K562 (cell line): ENCODE measurements at regions not wholly inside any gene's neighbourhood (a gene's known extent, or its start where the extent isn't known, plus 50 kb on each side); places are given as distances from the start of the nearest gene placed in this dataset.

Experiments
- ATAC-seq: fragments of 200-7000 bp; cut with Tn5 transposase; 3 replicates; pipeline ENCODE4 v1.9.1; 2020; ENCODE audit warnings: moderate library complexity
- BruUV-seq: library from RNA; stranded (reverse); fragments of 400-500 nt; replicated peaks from 2 replicates; lab custom pipeline; 2021; lab: Mats Ljungman, UMichigan
- CTCF ChIA-PET: fragments of 300-600 bp; formaldehyde crosslinking; extraction: SDS; loops from one replicate; lab custom pipeline; 2021; ENCODE audit warnings: low intra/inter-chr PET ratio; lab: Yijun Ruan, JAX
- POLR2A ChIA-PET: fragments of 300-600, 350-650 bp; sonication (Branson Sonifier 250); formaldehyde crosslinking; extraction: SDS; loops from one replicate; lab custom pipeline; 2021; ENCODE audit warnings: antibody characterized with exemption, inconsistent platforms; lab: Yijun Ruan, JAX
- DNase-seq, 4 experiments: peaks; one replicate each; pipeline versions ENCODE4 v3.0.0 to v3.0.0-alpha.2; 2011 to 2018; ENCODE audit warnings: low spot score in 3 of 4, mixed read lengths in 3 of 4; ENCODE audit errors: extremely low read depth in 1 of 4
- FAIRE-seq: peaks from 2 replicates; lab custom pipeline; 2011; peaks lifted over from hg19 to GRCh38; lab: Jason Lieb, UNC
- H2AFZ ChIP-seq: 2 replicates; pipeline ENCODE4 v1.6.0; 2011; ENCODE audit warnings: low read depth, low read length, control low read depth, inconsistent platforms
- H3K27ac ChIP-seq: fragments of 200-600 bp; 3 replicates; pipeline ENCODE4 v1.8.0; 2011; ENCODE audit warnings: low read depth, mild to moderate bottlenecking, control low read depth, inconsistent platforms, low read length, moderate library complexity, mixed read lengths; ENCODE audit errors: extremely low read depth
- H3K27me3 ChIP-seq, 2 experiments: fragments of 300-600 bp in 1 of 2; 2 replicates in 1 of 2; 3 replicates in 1 of 2; pipeline versions ENCODE4 v1.6.0 to v1.8.0; 2011; ENCODE audit warnings: inconsistent platforms in 2 of 2, low read length in 2 of 2, mild to moderate bottlenecking in 1 of 2, mixed read lengths in 1 of 2, moderate library complexity in 1 of 2; ENCODE audit not compliant: control insufficient read depth in 2 of 2, insufficient read depth in 2 of 2
- H3K36me3 ChIP-seq: fragments of 300-600 bp; 3 replicates; pipeline ENCODE4 v1.8.0; 2011; ENCODE audit warnings: mild to moderate bottlenecking, low read length, inconsistent platforms; ENCODE audit not compliant: control insufficient read depth, insufficient read depth
- H3K4me1 ChIP-seq, 2 experiments: fragments of 200-600 bp in 1 of 2; replicated peaks in 1 of 2; 2 replicates in 1 of 2; 3 replicates in 1 of 2; pipeline versions ENCODE4 v1.5.1 to v1.8.0; 2011; ENCODE audit warnings: inconsistent platforms in 2 of 2, low read length in 2 of 2, mild to moderate bottlenecking in 1 of 2, mixed read lengths in 1 of 2, moderate library complexity in 1 of 2; ENCODE audit not compliant: control insufficient read depth in 2 of 2, insufficient read depth in 2 of 2
- H3K4me2 ChIP-seq: 2 replicates; pipeline ENCODE4 v1.6.1; 2011; ENCODE audit warnings: low read length, control low read depth, inconsistent platforms, mixed read lengths; ENCODE audit not compliant: insufficient read depth
- H3K4me3 ChIP-seq: fragments of 200-600 bp; sonication (generic), shearing (Covaris generic); 2 replicates; pipeline ENCODE4 v1.5.1; 2016; ENCODE audit warnings: control low read depth, inconsistent platforms
- H3K79me2 ChIP-seq: fragments of 200-600 bp; 3 replicates; pipeline ENCODE4 v1.8.0; 2011; ENCODE audit warnings: low read length, inconsistent platforms; ENCODE audit not compliant: control insufficient read depth, insufficient read depth
- H3K9ac ChIP-seq, 2 experiments: 2 replicates each; pipeline versions ENCODE4 v1.6.0 to v1.6.1; 2011; ENCODE audit warnings: low read depth in 2 of 2, low read length in 2 of 2, control low read depth in 1 of 2, inconsistent platforms in 1 of 2, mild to moderate bottlenecking in 1 of 2, mixed read lengths in 1 of 2; ENCODE audit not compliant: insufficient read depth in 1 of 2
- H3K9me1 ChIP-seq: one replicate; pipeline ENCODE4 v1.6.0; 2011; ENCODE audit warnings: inconsistent platforms, mild to moderate bottlenecking, low read length, moderate library complexity; ENCODE audit not compliant: control insufficient read depth, insufficient read depth
- H3K9me3 ChIP-seq: replicated peaks from 2 replicates; pipeline ENCODE4 v1.5.1; 2011; ENCODE audit warnings: low read depth, low read length, inconsistent platforms; ENCODE audit not compliant: control insufficient read depth, insufficient read depth
- H4K20me1 ChIP-seq: replicated peaks from 2 replicates; pipeline ENCODE4 v1.6.1; 2011; ENCODE audit warnings: low read length, inconsistent platforms, mixed read lengths; ENCODE audit not compliant: control insufficient read depth, insufficient read depth
- BCOR ChIP-seq: fragments of 450-650 bp; IDR thresholded peaks from 2 replicates; pipeline ENCODE4 v1.6.1; 2016
- BHLHE40 ChIP-seq: IDR thresholded peaks from 2 replicates; pipeline ENCODE4 v1.6.1; 2011; ENCODE audit warnings: low read length, improper control_type of control experiment
- CC2D1A ChIP-seq: fragments of 450-650 bp; IDR thresholded peaks from 2 replicates; pipeline ENCODE4 v1.6.1; 2017; ENCODE audit warnings: mild to moderate bottlenecking
- CHCHD3 ChIP-seq: fragments of 250-450 bp; sonication (Bioruptor Pico); IDR thresholded peaks from 2 replicates; pipeline ENCODE4 v2.1.2; 2022; ENCODE audit warnings: mild to moderate bottlenecking
- ELK3 ChIP-seq: fragments of 450-650 bp; formaldehyde crosslinking; IDR thresholded peaks from 2 replicates; pipeline ENCODE4 v1.4.0; 2020; ENCODE audit warnings: mild to moderate bottlenecking
- ETV1 ChIP-seq: fragments of 450-650 bp; conservative IDR thresholded peaks from 2 replicates; pipeline ENCODE4 v1.6.1; 2016; ENCODE audit warnings: missing genetic modification characterization, control low read depth, low read depth, missing compliant biosample characterization
- FOXJ2 ChIP-seq: fragments of 200-800 bp; sonication (Bioruptor generic); IDR thresholded peaks from 2 replicates; pipeline ENCODE4 v1.6.1; 2016; ENCODE audit warnings: missing genetic modification characterization, missing compliant biosample characterization
- HNRNPLL ChIP-seq: fragments of 200-400 bp; formaldehyde crosslinking; IDR thresholded peaks from 2 replicates; pipeline ENCODE4 v1.6.1; 2017; ENCODE audit warnings: low read length, low read depth, mild to moderate bottlenecking; ENCODE audit not compliant: poor library complexity, severe bottlenecking
- NCOA4 ChIP-seq: fragments of 450-650 bp; IDR thresholded peaks from 2 replicates; pipeline ENCODE4 v1.6.1; 2018; ENCODE audit warnings: mild to moderate bottlenecking; ENCODE audit not compliant: partially characterized antibody
- NR2C2 ChIP-seq, 2 experiments: fragments of 200-800 bp in 1 of 2; sonication (Bioruptor generic) in 1 of 2; sonication (generic) in 1 of 2; formaldehyde crosslinking in 1 of 2; IDR thresholded peaks; 2 replicates each; pipeline versions ENCODE4 v1.6.1 to v1.8.0; 2016 to 2022; ENCODE audit warnings: mild to moderate bottlenecking in 1 of 2, missing compliant biosample characterization in 1 of 2, missing genetic modification characterization in 1 of 2, missing genetic modification reagents in 1 of 2
- SIN3A ChIP-seq, 2 experiments: fragments of 150-350 bp in 1 of 2; IDR thresholded peaks; 2 replicates each; pipeline ENCODE4 v1.6.1; 2011 to 2016; ENCODE audit warnings: borderline replicate concordance in 2 of 2, low read depth in 2 of 2, low read length in 2 of 2, mild to moderate bottlenecking in 2 of 2, moderate library complexity in 2 of 2; ENCODE audit not compliant: control insufficient read depth in 1 of 2
- TFAM ChIP-seq: fragments of 250-450 bp; sonication (Bioruptor Pico); conservative IDR thresholded peaks from 2 replicates; pipeline ENCODE4 v1.5.0; 2021; ENCODE audit warnings: mild to moderate bottlenecking, moderate library complexity
- THAP7 ChIP-seq: fragments of 250-450 bp; sonication (Bioruptor Pico); IDR thresholded peaks from 2 replicates; pipeline ENCODE4 v1.5.0; 2021
- U2AF2 ChIP-seq: fragments of 200-400 bp; formaldehyde crosslinking; optimal IDR thresholded peaks from 2 replicates; pipeline ENCODE3; 2017; ENCODE audit warnings: low read depth, mild to moderate bottlenecking, low read length
- ZFX ChIP-seq: sonication (generic); formaldehyde crosslinking; IDR thresholded peaks from 2 replicates; pipeline ENCODE4 v1.8.0; 2022; ENCODE audit warnings: mild to moderate bottlenecking, missing genetic modification reagents, moderate library complexity
- ZNF311 ChIP-seq: fragments of 250-450 bp; sonication (Bioruptor Pico); IDR thresholded peaks from 2 replicates; pipeline ENCODE4 v1.4.0; 2020; ENCODE audit warnings: mild to moderate bottlenecking, moderate library complexity
- ZNF699 ChIP-seq: fragments of 250-450 bp; sonication (Bioruptor Pico); IDR thresholded peaks from 2 replicates; pipeline ENCODE4 v1.8.0; 2021; ENCODE audit warnings: mild to moderate bottlenecking, moderate library complexity; ENCODE audit not compliant: insufficient replicate concordance
- WGBS: fragments of 100-300 bp; shearing (Covaris generic); methylation state at CpG from one replicate; pipeline ENCODE4 v1.1.6; 2016; ENCODE audit warnings: low coverage, mixed read lengths; ENCODE audit not compliant: insufficient coverage; ENCODE audit errors: missing lambda C conversion rate; 5-methylcytosine and 5-hydroxymethylcytosine counted together
- in situ Hi-C: fragments of 300-500 bp; cut with MboI; formaldehyde crosslinking; loops from 4 replicates; pipeline ENCODE4 v1.15.0; 2018; ENCODE audit warnings: inconsistent platforms, mixed read lengths
- intact Hi-C: fragments of 100-400 bp; cut with micrococcal nuclease; formaldehyde crosslinking; loops from 2 replicates; pipeline ENCODE4 v1.14.2; 2022

GRCh38 chr14:98412431-98412830, 859.6 kb downstream of the BCL11B start:
- no TSS peak for BruUV-seq
- WGBS, result no CpG with 5 or more reads among the region's 2 CpGs
- TF ChIP-seq ZFX (CRISPR knock-in tag), result no peak
- TF ChIP-seq NCOA4, result no peak
- no peak for TF ChIP-seq TFAM (CRISPR knock-in tag)
- no peak for TF ChIP-seq NR2C2 (CRISPR knock-in tag; IDR thresholded peaks at IDR 0.05)
- no peak for TF ChIP-seq NR2C2 (tag; IDR thresholded peaks at IDR 0.05)
- no peak for TF ChIP-seq ZNF699
- TF ChIP-seq BCOR, result no peak
- intact Hi-C loops, result no loop called here
- Histone ChIP-seq H4K20me1 (no peaks in the 10 kb centered on the region), H3K4me2 (no peak overlapping the region), H3K79me2 (no peaks in the 10 kb centered on the region), H2AFZ (no peak overlapping the region), H3K4me1 (no peaks in the 10 kb centered on the region), H3K36me3 (no peaks in the 10 kb centered on the region), H3K9me3 (no peaks in the 10 kb centered on the region; the same call in 1 of the 2 replicates), H3K27ac (no peak overlapping the region), H3K9ac (no peak overlapping the region), H3K9me1 (no peaks in the 10 kb centered on the region), H3K4me3 (no peak overlapping the region), H3K27me3 (no peaks in the 10 kb centered on the region)
- FAIRE-seq (no peak), ATAC-seq (no peak), DNase-seq (no peak)
- POLR2A ChIA-PET, result no interaction called here
- CTCF ChIA-PET, result no interaction called here
- in situ Hi-C loops, result no loop called here

- in situ Hi-C loops (no loop called here), intact Hi-C loops (no loop called here)
- no peaks in the 10 kb centered on the region for H4K20me1 ChIP-seq
- 0% methylated on average over 6 of the region's 6 CpGs for WGBS
- ATAC-seq (no peak), FAIRE-seq (no peak), DNase-seq (no peak)
- no peaks in the 10 kb centered on the region; the same call in 1 of the 2 replicates for H3K9me3 ChIP-seq
- no peak overlapping the region for H3K4me2 ChIP-seq
- no TSS peak for BruUV-seq
- no peak overlapping the region for H3K9ac ChIP-seq
- no peak overlapping the region for H3K4me3 ChIP-seq
- H3K79me2 ChIP-seq, result no peaks in the 10 kb centered on the region
- no peaks in the 10 kb centered on the region for H3K9me1 ChIP-seq
- H3K4me1 ChIP-seq, result no peaks in the 10 kb centered on the region
- CTCF ChIA-PET, result no interaction called here
- no peak overlapping the region for H2AFZ ChIP-seq
- H3K36me3 ChIP-seq, result no peaks in the 10 kb centered on the region
- POLR2A ChIA-PET, result no interaction called here
- H3K27me3 ChIP-seq, result no peaks in the 10 kb centered on the region
- no peak overlapping the region for H3K27ac ChIP-seq
- no peak for TF ChIP-seq BHLHE40
- TF ChIP-seq U2AF2, result no peak
- TF ChIP-seq CHCHD3 (CRISPR knock-in tag), result no peak
- TF ChIP-seq ZNF311, result no peak
- TF ChIP-seq THAP7 (CRISPR knock-in tag), result no peak
- TF ChIP-seq FOXJ2 (tag), result no peak
- no peak for TF ChIP-seq HNRNPLL
- TF ChIP-seq ELK3 (CRISPR knock-in tag), result no peak
- no peak for TF ChIP-seq ETV1
- TF ChIP-seq CC2D1A, result no peak
- TF ChIP-seq SIN3A (IDR thresholded peaks at IDR 0.05; ENCODE audit: borderline replicate concordance in 2 of 2, control insufficient read depth in 1 of 2, low read depth in 2 of 2, low read length in 2 of 2), result no peak
Observed at GRCh38 chr14:98415766-98416165, 856.2 kb downstream of the BCL11B start.
